Panc1 (cell line): ENCODE measurements at regions not wholly inside any gene's neighbourhood (a gene's known extent, or its start where the extent isn't known, plus 50 kb on each side); places are given as distances from the start of the nearest gene placed in this dataset.

Experiments
- TCF7L2 ChIP-seq: IDR thresholded peaks from 2 replicates; pipeline ENCODE4 v1.6.1; 2011; ENCODE audit warnings: mild to moderate bottlenecking, low read depth, low read length, inconsistent platforms
- TF ChIP-seq, protein P1 (sequence below): fragments of 450-650 bp; IDR thresholded peaks from 2 replicates; pipeline ENCODE4 v1.5.1; 2017; ENCODE audit warnings: mild to moderate bottlenecking

DNA sequence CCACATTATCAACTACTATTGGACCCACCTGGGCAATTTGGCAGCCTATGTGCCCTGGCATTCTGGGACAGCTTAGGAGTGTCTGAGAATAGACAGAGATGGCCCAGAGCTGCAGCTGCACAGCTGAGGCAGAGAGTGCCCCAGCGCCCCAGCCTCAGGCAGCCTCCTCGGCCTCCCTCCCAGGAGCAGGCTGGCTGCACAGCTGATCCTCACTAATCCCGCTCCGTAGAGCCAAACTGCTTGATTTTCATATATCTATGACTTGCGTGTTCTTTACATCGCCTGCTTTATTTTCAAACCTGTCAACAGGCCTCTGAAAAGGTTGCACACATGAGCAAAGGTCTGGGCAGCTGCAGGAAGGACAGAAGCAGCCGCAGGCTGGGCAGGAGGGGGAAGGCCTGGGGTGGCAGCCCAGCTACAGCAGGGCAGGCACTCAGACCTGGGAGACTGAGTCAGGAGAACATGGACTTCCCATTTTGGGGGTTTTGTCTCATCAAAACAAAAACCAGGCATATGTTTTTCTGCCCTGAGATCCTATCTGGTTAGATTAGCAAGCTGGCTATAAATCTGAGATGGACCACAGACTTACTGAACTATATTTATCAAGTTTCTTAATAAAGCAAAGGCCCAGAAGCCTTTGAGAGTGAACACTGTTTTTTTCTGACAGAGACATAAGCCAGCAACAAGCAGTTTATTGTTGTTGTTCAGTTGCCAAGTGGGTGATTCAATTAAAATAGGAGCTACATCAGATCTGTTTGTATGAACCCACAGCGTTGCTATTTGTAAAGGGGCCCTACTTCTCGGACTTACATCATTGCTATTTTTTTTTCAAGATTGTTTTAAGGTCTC, 301.8 kb upstream of the DUSP10 start:
- TF ChIP-seq, protein P1, sequence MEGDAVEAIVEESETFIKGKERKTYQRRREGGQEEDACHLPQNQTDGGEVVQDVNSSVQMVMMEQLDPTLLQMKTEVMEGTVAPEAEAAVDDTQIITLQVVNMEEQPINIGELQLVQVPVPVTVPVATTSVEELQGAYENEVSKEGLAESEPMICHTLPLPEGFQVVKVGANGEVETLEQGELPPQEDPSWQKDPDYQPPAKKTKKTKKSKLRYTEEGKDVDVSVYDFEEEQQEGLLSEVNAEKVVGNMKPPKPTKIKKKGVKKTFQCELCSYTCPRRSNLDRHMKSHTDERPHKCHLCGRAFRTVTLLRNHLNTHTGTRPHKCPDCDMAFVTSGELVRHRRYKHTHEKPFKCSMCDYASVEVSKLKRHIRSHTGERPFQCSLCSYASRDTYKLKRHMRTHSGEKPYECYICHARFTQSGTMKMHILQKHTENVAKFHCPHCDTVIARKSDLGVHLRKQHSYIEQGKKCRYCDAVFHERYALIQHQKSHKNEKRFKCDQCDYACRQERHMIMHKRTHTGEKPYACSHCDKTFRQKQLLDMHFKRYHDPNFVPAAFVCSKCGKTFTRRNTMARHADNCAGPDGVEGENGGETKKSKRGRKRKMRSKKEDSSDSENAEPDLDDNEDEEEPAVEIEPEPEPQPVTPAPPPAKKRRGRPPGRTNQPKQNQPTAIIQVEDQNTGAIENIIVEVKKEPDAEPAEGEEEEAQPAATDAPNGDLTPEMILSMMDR = no peak
- TF ChIP-seq TCF7L2 = no peak
